Liver (tissue), 3 donors: ENCODE measurements at regions not wholly inside any gene's neighbourhood (a gene's known extent, or its start where the extent isn't known, plus 50 kb on each side); places are given as distances from the start of the nearest gene placed in this dataset.

Source experiments
- CTCF ChIP-seq: fragments of 150-350 bp; IDR thresholded peaks from 2 replicates; pipeline ENCODE4 v1.5.1; 2017; ENCODE audit warnings: improper control_type of control experiment, low read depth, low read length; ENCODE audit not compliant: missing input control
- SP1 ChIP-seq: IDR thresholded peaks from 2 replicates; pipeline ENCODE4 v1.6.1; 2018; ENCODE audit warnings: antibody characterized with exemption, mild to moderate bottlenecking
- TAF1 ChIP-seq: conservative IDR thresholded peaks from 2 replicates; pipeline ENCODE4 v1.6.1; 2016; ENCODE audit warnings: antibody characterized with exemption, mild to moderate bottlenecking
- TF ChIP-seq, protein P1 (sequence below): IDR thresholded peaks from 2 replicates; pipeline ENCODE4 v1.6.1; 2016; ENCODE audit warnings: antibody characterized with exemption, mild to moderate bottlenecking
- TF ChIP-seq, protein P2 (sequence below): IDR thresholded peaks from 2 replicates; pipeline ENCODE4 v1.6.1; 2016; ENCODE audit warnings: antibody characterized with exemption
- donor health status: healthy.
- donor health status: healthy.

DNA sequence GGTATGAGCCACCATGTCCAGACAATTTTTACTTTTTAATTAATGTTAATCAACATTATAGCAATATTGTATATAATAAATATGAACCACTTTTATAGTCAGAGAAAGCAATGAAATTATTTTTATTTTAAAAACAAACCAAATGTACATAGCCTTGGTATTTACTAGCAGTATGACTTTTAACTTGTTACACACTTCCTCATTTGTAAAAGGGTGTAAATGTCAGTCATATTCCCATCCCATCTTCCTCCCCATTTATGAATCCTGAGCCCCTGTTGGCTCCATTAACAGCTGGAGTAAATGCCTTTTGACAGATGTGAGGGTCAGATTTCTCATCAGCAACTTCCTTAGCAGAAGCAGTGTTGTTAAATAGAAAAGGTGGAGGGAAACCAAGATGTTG is 179.6 kb upstream of the SPRY1 start:
- TF ChIP-seq SP1 = no peak
- TF ChIP-seq CTCF = no peak
- TF ChIP-seq, protein P1, sequence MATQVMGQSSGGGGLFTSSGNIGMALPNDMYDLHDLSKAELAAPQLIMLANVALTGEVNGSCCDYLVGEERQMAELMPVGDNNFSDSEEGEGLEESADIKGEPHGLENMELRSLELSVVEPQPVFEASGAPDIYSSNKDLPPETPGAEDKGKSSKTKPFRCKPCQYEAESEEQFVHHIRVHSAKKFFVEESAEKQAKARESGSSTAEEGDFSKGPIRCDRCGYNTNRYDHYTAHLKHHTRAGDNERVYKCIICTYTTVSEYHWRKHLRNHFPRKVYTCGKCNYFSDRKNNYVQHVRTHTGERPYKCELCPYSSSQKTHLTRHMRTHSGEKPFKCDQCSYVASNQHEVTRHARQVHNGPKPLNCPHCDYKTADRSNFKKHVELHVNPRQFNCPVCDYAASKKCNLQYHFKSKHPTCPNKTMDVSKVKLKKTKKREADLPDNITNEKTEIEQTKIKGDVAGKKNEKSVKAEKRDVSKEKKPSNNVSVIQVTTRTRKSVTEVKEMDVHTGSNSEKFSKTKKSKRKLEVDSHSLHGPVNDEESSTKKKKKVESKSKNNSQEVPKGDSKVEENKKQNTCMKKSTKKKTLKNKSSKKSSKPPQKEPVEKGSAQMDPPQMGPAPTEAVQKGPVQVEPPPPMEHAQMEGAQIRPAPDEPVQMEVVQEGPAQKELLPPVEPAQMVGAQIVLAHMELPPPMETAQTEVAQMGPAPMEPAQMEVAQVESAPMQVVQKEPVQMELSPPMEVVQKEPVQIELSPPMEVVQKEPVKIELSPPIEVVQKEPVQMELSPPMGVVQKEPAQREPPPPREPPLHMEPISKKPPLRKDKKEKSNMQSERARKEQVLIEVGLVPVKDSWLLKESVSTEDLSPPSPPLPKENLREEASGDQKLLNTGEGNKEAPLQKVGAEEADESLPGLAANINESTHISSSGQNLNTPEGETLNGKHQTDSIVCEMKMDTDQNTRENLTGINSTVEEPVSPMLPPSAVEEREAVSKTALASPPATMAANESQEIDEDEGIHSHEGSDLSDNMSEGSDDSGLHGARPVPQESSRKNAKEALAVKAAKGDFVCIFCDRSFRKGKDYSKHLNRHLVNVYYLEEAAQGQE = no peak
- TF ChIP-seq, protein P2, sequence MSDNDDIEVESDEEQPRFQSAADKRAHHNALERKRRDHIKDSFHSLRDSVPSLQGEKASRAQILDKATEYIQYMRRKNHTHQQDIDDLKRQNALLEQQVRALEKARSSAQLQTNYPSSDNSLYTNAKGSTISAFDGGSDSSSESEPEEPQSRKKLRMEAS = no peak
- TF ChIP-seq TAF1 = no peak
